ENCODE measurements at regions not wholly inside any gene's neighbourhood (a gene's known extent, or its start where the extent isn't known, plus 50 kb on each side); places are given as distances from the start of the nearest gene placed in this dataset.
"Not testable (repeated sequence)": the region's sequence is repeated elsewhere in the genome, so short reads cannot be mapped to it uniquely, and the experiment has no call there.

GRCh38 chr13:86858216-86858615 is 813.0 kb upstream of the SLITRK5 start:
- DNase-seq (ENCODE audit: low spot score) = no peak

GRCh38 chr13:86862137-86862536 is 809.0 kb upstream of the SLITRK5 start:
- DNase-seq (ENCODE audit: low spot score) = no peak

- no peak for DNase-seq (ENCODE audit: low spot score)
Measured at GRCh38 chr13:86864376-86864775, 806.8 kb upstream of the SLITRK5 start.

- peak; percentile 15 for DNase-seq (ENCODE audit: low spot score)
Measured at GRCh38 chr13:86870444-86870843, 800.7 kb upstream of the SLITRK5 start.

- DNase-seq (ENCODE audit: low spot score) = no peak
Measured at GRCh38 chr13:86877441-86877840, 793.7 kb upstream of the SLITRK5 start.

DNA sequence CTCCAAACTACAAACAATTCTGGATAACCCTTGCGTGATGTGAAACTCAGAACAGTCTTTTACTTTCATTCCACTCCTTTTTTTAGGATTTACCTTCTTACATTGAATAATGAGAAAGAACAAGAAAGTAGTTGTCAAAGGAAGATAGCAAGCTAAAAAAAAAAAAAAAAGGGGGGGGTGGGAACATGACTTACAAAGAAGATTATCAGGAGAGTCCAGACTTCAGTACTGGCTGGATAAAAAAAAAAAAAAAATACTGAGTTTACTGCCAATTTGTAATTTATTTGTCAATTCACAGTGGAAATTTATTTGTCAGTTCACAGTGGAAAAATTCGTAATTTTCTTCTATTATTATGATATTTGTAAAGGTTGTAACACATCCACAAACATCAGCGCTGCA is 792.4 kb upstream of the SLITRK5 start:
- no peak for DNase-seq (ENCODE audit: low spot score)

- no peak for DNase-seq (ENCODE audit: low spot score)
Measured at GRCh38 chr13:86881390-86881789, 789.8 kb upstream of the SLITRK5 start.

GRCh38 chr13:86882107-86882506 is 789.1 kb upstream of the SLITRK5 start:
- no peak for DNase-seq (ENCODE audit: low spot score)

- DNase-seq (ENCODE audit: low spot score) = no peak
Measured at GRCh38 chr13:86882835-86883234, 788.3 kb upstream of the SLITRK5 start.

- DNase-seq (ENCODE audit: low spot score) = no peak
Measured at GRCh38 chr13:86892330-86892729, 778.8 kb upstream of the SLITRK5 start.

DNA sequence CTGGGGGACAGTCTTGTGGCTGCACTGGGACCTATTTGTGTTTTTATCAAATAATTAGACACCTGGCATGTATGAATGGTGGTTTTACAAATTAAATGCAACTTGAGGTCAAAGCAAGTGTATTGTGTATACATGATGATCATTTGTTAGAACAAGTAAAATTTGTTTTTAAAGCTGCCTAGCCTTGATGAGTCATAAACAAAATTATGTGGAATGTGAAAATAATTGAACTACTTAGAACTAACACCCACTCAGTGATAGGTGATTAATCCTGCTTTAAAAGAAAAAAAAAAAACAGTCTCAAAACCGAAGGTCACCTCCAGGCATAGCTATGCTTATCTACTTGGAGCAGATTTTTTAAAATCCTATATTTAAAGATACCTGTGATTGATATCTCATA is 770.3 kb upstream of the SLITRK5 start:
- DNase-seq (ENCODE audit: low spot score) = no peak

DNA sequence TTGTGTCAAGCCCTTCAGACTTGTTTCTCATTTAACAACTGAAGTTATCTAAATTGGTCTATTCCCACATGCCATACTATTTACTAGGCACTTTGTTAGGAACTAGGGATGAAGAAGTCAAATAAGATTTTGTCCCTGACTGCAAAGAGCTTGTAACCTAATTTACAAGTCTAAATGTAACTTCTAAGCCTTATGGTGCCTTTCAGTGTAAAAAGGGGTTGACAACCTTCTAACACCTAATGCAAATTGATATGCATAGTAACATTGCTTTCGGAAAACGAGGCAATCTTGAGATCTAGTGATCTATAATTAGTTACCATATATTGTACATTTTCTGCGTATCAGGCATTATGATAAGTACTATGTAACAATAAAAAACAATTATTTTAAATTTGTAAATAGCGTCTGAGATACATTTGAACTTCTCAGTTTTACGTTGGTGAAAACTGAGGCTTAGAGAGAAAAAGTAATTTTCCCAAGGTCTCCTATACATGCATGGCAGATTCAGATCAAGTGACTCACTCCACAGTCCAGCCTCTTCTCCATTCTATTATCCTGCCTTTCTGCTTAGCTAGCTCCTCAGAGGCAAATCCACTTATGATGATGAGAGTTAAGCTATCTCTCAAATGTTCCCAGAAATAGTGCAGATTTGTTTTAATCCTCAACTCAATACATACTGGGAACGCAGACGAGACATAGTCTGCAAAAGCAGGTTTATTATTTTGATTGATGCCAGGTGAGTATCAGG is 764.9 kb upstream of the SLITRK5 start:
- DNase-seq (ENCODE audit: low spot score) = peak; percentile 4

DNA sequence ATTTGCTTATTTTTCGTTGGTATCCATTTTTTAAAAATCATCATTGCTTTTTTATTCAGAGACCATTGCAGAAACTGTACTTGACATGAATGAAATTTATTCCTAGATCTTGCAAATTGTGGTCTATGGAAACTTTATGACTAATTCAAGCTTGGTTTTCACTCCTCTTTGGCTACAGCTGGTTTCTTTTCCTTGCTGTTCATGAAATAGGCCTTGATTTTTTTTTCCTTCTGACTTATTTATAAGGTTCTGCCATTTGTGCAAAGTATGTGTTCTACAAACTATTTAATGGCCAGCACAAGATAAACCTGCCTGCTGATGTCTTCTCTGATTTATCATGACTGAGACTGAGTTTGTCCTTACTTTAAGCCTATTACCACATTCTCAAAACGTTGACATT is 764.0 kb upstream of the SLITRK5 start:
- no peak for DNase-seq (ENCODE audit: low spot score)

- no peak for DNase-seq (ENCODE audit: low spot score)
Measured at GRCh38 chr13:86909318-86909717, 761.9 kb upstream of the SLITRK5 start.

DNA sequence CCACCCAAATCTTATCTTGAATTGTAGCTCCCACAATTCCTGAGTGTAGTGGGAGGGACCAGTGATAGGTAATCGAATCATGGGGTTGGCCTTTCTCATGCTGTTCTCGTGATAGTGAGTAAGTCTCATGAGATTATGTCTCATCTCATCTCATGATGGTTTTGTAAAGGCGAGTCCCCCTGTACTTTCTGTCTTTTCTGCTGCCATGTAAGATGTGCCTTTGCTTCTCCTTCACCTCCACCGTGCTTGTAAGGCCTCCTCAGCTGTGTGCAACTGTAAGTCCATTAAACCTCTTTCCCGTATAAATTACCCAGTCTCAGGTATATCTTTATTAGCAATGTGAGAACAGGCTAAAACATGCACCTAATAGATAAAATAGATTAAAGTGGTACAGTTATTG is 756.4 kb upstream of the SLITRK5 start:
- DNase-seq (ENCODE audit: low spot score) = no peak

DNA sequence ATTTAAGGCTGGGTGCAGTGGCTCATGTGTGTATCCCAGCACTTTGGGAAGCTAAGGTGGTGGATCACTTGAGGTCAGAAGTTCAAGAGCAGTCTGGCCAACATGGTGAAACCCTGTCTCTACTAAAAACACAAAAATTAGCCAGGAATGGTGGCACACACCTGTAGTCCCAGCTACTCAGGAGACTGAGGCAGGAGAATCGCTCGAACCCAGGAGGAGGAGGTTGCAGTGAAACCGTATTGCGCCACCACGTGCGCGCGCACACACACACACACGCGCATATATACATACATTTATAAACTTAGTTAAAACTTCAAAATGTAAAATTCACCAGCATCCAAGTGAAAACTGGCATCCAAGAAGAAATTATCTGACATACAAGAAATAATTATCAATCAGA is 753.7 kb upstream of the SLITRK5 start:
- DNase-seq (ENCODE audit: low spot score) = not testable (repeated sequence)

GRCh38 chr13:86918682-86919081 is 752.5 kb upstream of the SLITRK5 start:
- DNase-seq (ENCODE audit: low spot score) = no peak

DNA sequence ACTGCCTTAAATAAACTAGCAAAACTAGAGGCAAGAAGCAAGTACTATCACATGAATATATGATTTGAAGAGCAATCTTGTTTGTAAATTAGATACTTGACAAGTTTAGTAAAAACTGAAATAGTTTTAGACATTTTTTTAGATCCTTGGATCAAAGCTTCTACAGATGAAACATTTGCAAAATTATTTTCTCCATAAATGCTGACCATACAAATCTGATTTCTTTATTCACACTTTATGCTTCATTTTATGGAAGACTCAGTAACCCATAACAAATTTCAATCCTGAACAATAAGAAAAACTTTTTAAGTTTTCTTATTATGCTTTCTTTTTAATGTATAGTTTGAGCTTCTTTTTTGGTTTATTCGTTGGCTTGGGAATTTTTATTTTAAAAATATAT is 750.2 kb upstream of the SLITRK5 start:
- DNase-seq (ENCODE audit: low spot score) = no peak

DNA sequence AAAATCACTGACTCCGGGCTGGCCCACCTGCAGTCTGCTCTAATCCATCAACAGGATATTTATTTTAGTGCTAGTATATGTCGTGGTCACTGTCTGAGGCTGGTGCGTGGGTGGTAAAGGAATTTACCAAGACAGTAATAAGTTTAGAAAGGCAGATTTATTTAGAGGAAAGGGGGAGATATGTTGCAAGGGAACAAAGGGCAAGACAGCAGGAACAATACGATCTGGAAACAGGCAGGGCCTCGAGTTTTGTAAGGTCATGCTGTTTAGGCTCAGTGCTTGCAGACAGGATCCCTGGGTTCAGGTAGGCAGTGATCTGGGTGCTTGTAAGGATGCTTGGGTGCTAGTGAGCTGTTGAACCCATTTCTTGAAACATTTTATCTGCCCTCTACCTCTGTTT is 748.2 kb upstream of the SLITRK5 start:
- DNase-seq (ENCODE audit: low spot score) = no peak

- DNase-seq (ENCODE audit: low spot score) = not testable (repeated sequence)
Measured at GRCh38 chr13:86926916-86927315, 744.3 kb upstream of the SLITRK5 start.

DNA sequence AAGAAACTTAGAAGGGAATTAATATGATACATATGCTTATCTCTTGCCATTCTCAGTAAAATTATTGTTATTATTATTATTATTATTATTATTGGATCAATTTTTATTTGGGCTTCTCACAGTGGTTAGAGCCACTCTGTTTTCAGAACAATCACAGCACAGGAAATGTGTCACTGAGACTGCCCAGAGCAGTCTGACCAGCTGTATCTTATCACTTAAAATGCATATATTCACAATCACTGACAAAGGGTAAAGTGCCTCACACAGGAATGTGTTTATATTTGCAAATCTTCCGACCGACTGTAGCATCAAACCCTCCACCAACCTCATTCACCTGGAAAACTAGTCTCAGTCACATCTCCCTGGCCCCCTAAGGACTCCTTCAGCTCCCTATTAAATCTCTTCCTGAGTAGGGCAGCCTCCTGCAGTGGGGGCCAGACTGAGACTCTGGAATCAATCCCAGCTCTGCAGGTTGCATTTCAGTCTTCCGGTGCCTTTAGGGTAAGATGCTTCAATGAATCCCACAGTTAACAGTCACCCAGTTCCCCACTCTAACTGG is 738.3 kb upstream of the SLITRK5 start:
- DNase-seq (ENCODE audit: low spot score) = no peak

DNA sequence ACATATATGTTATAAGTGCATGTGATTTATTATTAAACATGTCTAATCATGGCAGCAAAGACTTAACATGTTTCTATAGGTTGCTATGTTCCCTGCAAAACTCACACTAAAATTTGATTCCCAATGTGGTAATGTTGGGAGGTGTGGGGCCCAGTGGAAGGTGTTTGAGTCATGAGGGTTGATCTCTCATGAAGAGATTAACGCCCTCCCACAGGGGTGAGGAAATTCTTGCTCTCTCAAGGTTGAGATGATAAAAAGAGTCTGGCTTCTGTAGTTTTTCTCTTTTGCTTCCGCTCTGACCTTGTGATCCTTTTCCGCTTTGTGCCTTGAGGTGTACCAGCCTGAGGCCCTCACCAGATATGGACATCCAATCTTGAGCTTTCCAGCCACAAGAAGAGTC is 737.5 kb upstream of the SLITRK5 start:
- DNase-seq (ENCODE audit: low spot score) = no peak

DNA sequence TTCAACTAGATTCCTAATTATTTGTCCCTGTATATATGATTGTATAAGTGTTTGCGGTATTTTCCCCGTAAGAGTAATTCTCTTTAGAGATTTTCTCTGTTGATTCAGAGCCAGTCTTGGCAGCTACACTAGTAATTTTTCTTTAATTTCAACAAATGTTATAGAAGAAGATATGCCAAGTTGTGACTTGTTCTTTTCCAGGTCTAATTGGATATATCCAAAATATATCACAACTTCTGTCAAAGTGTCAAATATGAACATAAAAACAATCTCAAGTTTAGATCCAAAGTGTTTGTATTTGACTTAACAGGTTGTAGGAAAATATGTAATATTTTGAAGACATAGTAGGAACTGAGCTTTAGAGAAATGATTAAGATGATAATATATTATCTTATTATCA is 733.9 kb upstream of the SLITRK5 start:
- DNase-seq (ENCODE audit: low spot score) = no peak

DNA sequence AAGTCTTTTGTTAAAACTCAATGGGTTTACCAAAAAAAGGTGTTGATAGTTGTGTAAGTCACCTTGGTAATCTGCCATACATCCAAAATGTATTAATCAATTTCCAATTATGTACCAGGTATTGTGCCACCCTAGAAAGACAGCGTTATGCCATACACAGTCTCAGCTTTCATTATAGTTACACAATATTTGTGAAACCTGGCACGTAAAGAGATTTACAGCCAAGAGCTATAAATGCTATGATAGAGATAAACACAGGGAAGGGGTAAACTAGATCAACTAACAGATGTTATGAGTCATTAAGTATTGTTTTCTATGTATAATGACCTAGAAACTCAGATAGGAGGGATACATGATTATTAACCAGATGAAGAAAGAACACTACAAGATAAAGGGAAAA is 725.6 kb upstream of the SLITRK5 start:
- no peak for DNase-seq (ENCODE audit: low spot score)
